ENCODE measurements at regions not wholly inside any gene's neighbourhood (a gene's known extent, or its start where the extent isn't known, plus 50 kb on each side); places are given as distances from the start of the nearest gene placed in this dataset.

- TF ChIP-seq, protein P1, sequence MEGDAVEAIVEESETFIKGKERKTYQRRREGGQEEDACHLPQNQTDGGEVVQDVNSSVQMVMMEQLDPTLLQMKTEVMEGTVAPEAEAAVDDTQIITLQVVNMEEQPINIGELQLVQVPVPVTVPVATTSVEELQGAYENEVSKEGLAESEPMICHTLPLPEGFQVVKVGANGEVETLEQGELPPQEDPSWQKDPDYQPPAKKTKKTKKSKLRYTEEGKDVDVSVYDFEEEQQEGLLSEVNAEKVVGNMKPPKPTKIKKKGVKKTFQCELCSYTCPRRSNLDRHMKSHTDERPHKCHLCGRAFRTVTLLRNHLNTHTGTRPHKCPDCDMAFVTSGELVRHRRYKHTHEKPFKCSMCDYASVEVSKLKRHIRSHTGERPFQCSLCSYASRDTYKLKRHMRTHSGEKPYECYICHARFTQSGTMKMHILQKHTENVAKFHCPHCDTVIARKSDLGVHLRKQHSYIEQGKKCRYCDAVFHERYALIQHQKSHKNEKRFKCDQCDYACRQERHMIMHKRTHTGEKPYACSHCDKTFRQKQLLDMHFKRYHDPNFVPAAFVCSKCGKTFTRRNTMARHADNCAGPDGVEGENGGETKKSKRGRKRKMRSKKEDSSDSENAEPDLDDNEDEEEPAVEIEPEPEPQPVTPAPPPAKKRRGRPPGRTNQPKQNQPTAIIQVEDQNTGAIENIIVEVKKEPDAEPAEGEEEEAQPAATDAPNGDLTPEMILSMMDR (IDR thresholded peaks at IDR 0.05; ENCODE audit: extremely low read depth in 1 of 2, insufficient read depth in 1 of 2, low read depth in 1 of 2, low read length in 2 of 2) = no peak
- TF ChIP-seq POLR2A (IDR thresholded peaks at IDR 0.05; ENCODE audit: low read depth, low read length) (no peak), MYC (IDR thresholded peaks at IDR 0.05; ENCODE audit: low read depth, low read length) (no peak), EZH2 (IDR thresholded peaks at IDR 0.05; ENCODE audit: borderline replicate concordance, low read depth, low read length, severe bottlenecking) (no peak), FOS (IDR thresholded peaks at IDR 0.05; ENCODE audit: borderline replicate concordance, insufficient read depth, low read length) (no peak)
Measured at GRCh38 chr20:50277064-50277415, 86.4 kb downstream of the CEBPB start.

Measured in endothelial cell of umbilical vein (primary cell).